Endodermal cell (in vitro differentiated cells): ENCODE measurements at regions not wholly inside any gene's neighbourhood (a gene's known extent, or its start where the extent isn't known, plus 50 kb on each side); places are given as distances from the start of the nearest gene placed in this dataset.

Experiments used
- DNase-seq: peaks from one replicate; pipeline ENCODE4 v3.0.0-alpha.2; 2017
- H3K27ac ChIP-seq: 2 replicates; pipeline ENCODE4 v1.5.1; 2013; ENCODE audit warnings: mild to moderate bottlenecking, low read depth, low read length, moderate library complexity
- H3K27me3 ChIP-seq: 2 replicates; pipeline ENCODE4 v1.6.1; 2013; ENCODE audit warnings: mild to moderate bottlenecking, low read length, moderate library complexity; ENCODE audit not compliant: insufficient read depth, control insufficient read depth, poor library complexity, severe bottlenecking
- H3K36me3 ChIP-seq: 2 replicates; pipeline ENCODE4 v1.7.0; 2013; ENCODE audit warnings: mild to moderate bottlenecking, low read length, moderate library complexity; ENCODE audit not compliant: control insufficient read depth, insufficient read depth
- H3K4me1 ChIP-seq: one replicate; pipeline ENCODE4 v1.7.0; 2013; ENCODE audit warnings: low read length; ENCODE audit not compliant: control insufficient read depth, insufficient read depth
- H3K4me3 ChIP-seq: 2 replicates; pipeline ENCODE4 v1.5.1; 2013; ENCODE audit warnings: mild to moderate bottlenecking, low read length, moderate library complexity
- H3K9ac ChIP-seq: 2 replicates; pipeline ENCODE4 v1.6.1; 2013; ENCODE audit warnings: mild to moderate bottlenecking, low read length, moderate library complexity; ENCODE audit not compliant: poor library complexity, severe bottlenecking; ENCODE audit errors: extremely low read depth
- H3K9me3 ChIP-seq: 2 replicates; pipeline ENCODE4 v1.6.1; 2013; ENCODE audit warnings: mild to moderate bottlenecking, low read length, moderate library complexity; ENCODE audit not compliant: control insufficient read depth
- H3K27ac Mint-ChIP-seq: 2 replicates; pipeline ENCODE4 v1.8.0; 2020; ENCODE audit warnings: mixed read lengths
- H3K27me3 Mint-ChIP-seq: 2 replicates; pipeline ENCODE4 v1.8.0; 2021; ENCODE audit warnings: mild to moderate bottlenecking, mixed read lengths; ENCODE audit not compliant: insufficient read depth
- H3K36me3 Mint-ChIP-seq: 2 replicates; pipeline ENCODE4 v1.8.0; 2020; ENCODE audit warnings: low read depth, mixed read lengths
- H3K4me1 Mint-ChIP-seq: 2 replicates; pipeline ENCODE4 v1.8.0; 2020; ENCODE audit warnings: mixed read lengths
- H3K4me3 Mint-ChIP-seq: 2 replicates; pipeline ENCODE4 v1.8.0; 2020; ENCODE audit warnings: mild to moderate bottlenecking, moderate library complexity, mixed read lengths
- H3K9me3 Mint-ChIP-seq: 2 replicates; pipeline ENCODE4 v1.8.0; 2020; ENCODE audit warnings: mild to moderate bottlenecking, mixed read lengths
- CTCF ChIP-seq: fragments of 200-600 bp; sonication (generic); conservative IDR thresholded peaks from 2 replicates; pipeline ENCODE4 v1.5.0; 2021; ENCODE audit warnings: antibody characterized with exemption, mild to moderate bottlenecking
- WGBS, 2 experiments: methylation state at CpG; one replicate each; pipeline versions ENCODE4 v1.1.5 to v1.1.7; 2013; ENCODE audit warnings: missing lambda C conversion rate in 2 of 2, mixed read lengths in 1 of 2; ENCODE audit not compliant: insufficient coverage in 1 of 2, insufficient read length in 1 of 2; 5-methylcytosine and 5-hydroxymethylcytosine counted together

GRCh38 chr20:40414843-40415615, 274.0 kb downstream of the MAFB start:
- no peaks in the 10 kb centered on the region for H3K27me3 Mint-ChIP-seq
- Histone ChIP-seq H3K9ac (no peak overlapping the region), H3K36me3 (no peaks in the 10 kb centered on the region), H3K27me3 (no peaks in the 10 kb centered on the region), H3K4me3 (no peak overlapping the region), H3K27ac (no peak overlapping the region), H3K9me3 (peaks cover 6% of the 10 kb centered on the region), H3K4me1 (no peaks in the 10 kb centered on the region)
- no peaks in the 10 kb centered on the region for H3K36me3 Mint-ChIP-seq
- H3K27ac Mint-ChIP-seq: no peak overlapping the region
- peaks cover 11% of the 10 kb centered on the region for H3K4me1 Mint-ChIP-seq
- DNase-seq: no peak
- no peak for TF ChIP-seq CTCF
- H3K9me3 Mint-ChIP-seq: peaks cover 17% of the 10 kb centered on the region
- no peak overlapping the region for H3K4me3 Mint-ChIP-seq
- 92 to 100% methylated on average over 2 to 3 of the region's 5 CpGs for WGBS, 2 experiments

GRCh38 chr20:40410028-40410427, 279.0 kb downstream of the MAFB start:
- Mint-ChIP-seq H3K27ac (no peak overlapping the region), H3K4me3 (no peak overlapping the region), H3K27me3 (no peaks in the 10 kb centered on the region), H3K4me1 (peaks cover 12% of the 10 kb centered on the region), H3K36me3 (no peaks in the 10 kb centered on the region), H3K9me3 (no peaks in the 10 kb centered on the region)
- Histone ChIP-seq H3K9me3 (no peaks in the 10 kb centered on the region), H3K36me3 (no peaks in the 10 kb centered on the region), H3K4me1 (no peaks in the 10 kb centered on the region), H3K9ac (no peak overlapping the region), H3K27ac (no peak overlapping the region), H3K27me3 (no peaks in the 10 kb centered on the region), H3K4me3 (no peak overlapping the region)
- DNase-seq: no peak
- TF ChIP-seq CTCF: no peak
- WGBS, 2 experiments: 86 to 96% methylated on average over 2 to 3 of the region's 3 CpGs

- Histone ChIP-seq H3K36me3 (no peaks in the 10 kb centered on the region), H3K27ac (no peak overlapping the region), H3K4me1 (peaks cover 6% of the 10 kb centered on the region), H3K4me3 (no peak overlapping the region), H3K9me3 (no peaks in the 10 kb centered on the region), H3K27me3 (no peaks in the 10 kb centered on the region), H3K9ac (no peak overlapping the region)
- Mint-ChIP-seq H3K27me3 (no peaks in the 10 kb centered on the region), H3K4me3 (no peak overlapping the region), H3K9me3 (no peaks in the 10 kb centered on the region), H3K27ac (no peak overlapping the region), H3K4me1 (peaks cover 18% of the 10 kb centered on the region), H3K36me3 (no peaks in the 10 kb centered on the region)
- no peak for DNase-seq
- no peak for TF ChIP-seq CTCF
These were observed 291.6 kb downstream of the MAFB start for GRCh38 chr20:40397467-40397866.
